Parathyroid adenoma (tissue), 2 donors: ENCODE measurements at regions not wholly inside any gene's neighbourhood (a gene's known extent, or its start where the extent isn't known, plus 50 kb on each side); places are given as distances from the start of the nearest gene placed in this dataset.

ENCODE experiments used
- H2AFZ ChIP-seq: fragments of 300-600 bp; sonication (generic); one replicate; pipeline ENCODE4 v1.7.0; 2017; ENCODE audit warnings: antibody characterized with exemption, mild to moderate bottlenecking
- H3K27ac ChIP-seq: fragments of 300-600 bp; sonication (generic); one replicate; pipeline ENCODE4 v1.7.0; 2017
- H3K27me3 ChIP-seq: fragments of 300-600 bp; sonication (generic); one replicate; pipeline ENCODE4 v1.7.0; 2017; ENCODE audit warnings: low read length; ENCODE audit not compliant: control insufficient read depth, insufficient read depth
- H3K36me3 ChIP-seq: fragments of 300-600 bp; sonication (generic); one replicate; pipeline ENCODE4 v1.7.0; 2017; ENCODE audit warnings: low read length; ENCODE audit not compliant: control insufficient read depth, insufficient read depth
- H3K4me1 ChIP-seq: fragments of 300-600 bp; sonication (generic); one replicate; pipeline ENCODE4 v1.7.0; 2017; ENCODE audit warnings: control low read depth
- H3K4me2 ChIP-seq: fragments of 300-600 bp; sonication (generic); one replicate; pipeline ENCODE4 v1.7.0; 2017; ENCODE audit warnings: low read length
- H3K4me3 ChIP-seq: fragments of 300-600 bp; sonication (generic); one replicate; pipeline ENCODE4 v1.7.0; 2017; ENCODE audit warnings: low read depth, low read length
- H3K79me2 ChIP-seq: fragments of 300-600 bp; sonication (generic); one replicate; pipeline ENCODE4 v1.7.0; 2017; ENCODE audit warnings: control low read depth
- H3K9ac ChIP-seq: fragments of 300-600 bp; sonication (generic); one replicate; pipeline ENCODE4 v1.7.0; 2017; ENCODE audit warnings: mild to moderate bottlenecking
- H3K9me3 ChIP-seq: fragments of 300-600 bp; sonication (generic); one replicate; pipeline ENCODE4 v1.7.0; 2017; ENCODE audit warnings: low read length; ENCODE audit not compliant: control insufficient read depth
- TF ChIP-seq, protein P1 (sequence below): fragments of 300-600 bp; sonication (generic); IDR thresholded peaks from one replicate; pipeline ENCODE4 v1.7.0; 2017; ENCODE audit warnings: antibody characterized with exemption, mild to moderate bottlenecking
- donor health status: primary hyperparathyroidism.

GRCh38 chr3:72487078-72487765 is 361.0 kb downstream of the SHQ1 start:
- no peaks in the 10 kb centered on the region for H3K27me3 ChIP-seq
- TF ChIP-seq, protein P1, sequence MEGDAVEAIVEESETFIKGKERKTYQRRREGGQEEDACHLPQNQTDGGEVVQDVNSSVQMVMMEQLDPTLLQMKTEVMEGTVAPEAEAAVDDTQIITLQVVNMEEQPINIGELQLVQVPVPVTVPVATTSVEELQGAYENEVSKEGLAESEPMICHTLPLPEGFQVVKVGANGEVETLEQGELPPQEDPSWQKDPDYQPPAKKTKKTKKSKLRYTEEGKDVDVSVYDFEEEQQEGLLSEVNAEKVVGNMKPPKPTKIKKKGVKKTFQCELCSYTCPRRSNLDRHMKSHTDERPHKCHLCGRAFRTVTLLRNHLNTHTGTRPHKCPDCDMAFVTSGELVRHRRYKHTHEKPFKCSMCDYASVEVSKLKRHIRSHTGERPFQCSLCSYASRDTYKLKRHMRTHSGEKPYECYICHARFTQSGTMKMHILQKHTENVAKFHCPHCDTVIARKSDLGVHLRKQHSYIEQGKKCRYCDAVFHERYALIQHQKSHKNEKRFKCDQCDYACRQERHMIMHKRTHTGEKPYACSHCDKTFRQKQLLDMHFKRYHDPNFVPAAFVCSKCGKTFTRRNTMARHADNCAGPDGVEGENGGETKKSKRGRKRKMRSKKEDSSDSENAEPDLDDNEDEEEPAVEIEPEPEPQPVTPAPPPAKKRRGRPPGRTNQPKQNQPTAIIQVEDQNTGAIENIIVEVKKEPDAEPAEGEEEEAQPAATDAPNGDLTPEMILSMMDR: no peak
- H3K4me1 ChIP-seq: no peaks in the 10 kb centered on the region
- H3K9me3 ChIP-seq: no peaks in the 10 kb centered on the region
- H3K36me3 ChIP-seq: no peaks in the 10 kb centered on the region
- H3K9ac ChIP-seq: no peak overlapping the region
- no peak overlapping the region for H3K4me2 ChIP-seq
- H2AFZ ChIP-seq: no peak overlapping the region
- H3K4me3 ChIP-seq: no peak overlapping the region
- no peak overlapping the region for H3K27ac ChIP-seq
- no peaks in the 10 kb centered on the region for H3K79me2 ChIP-seq

DNA sequence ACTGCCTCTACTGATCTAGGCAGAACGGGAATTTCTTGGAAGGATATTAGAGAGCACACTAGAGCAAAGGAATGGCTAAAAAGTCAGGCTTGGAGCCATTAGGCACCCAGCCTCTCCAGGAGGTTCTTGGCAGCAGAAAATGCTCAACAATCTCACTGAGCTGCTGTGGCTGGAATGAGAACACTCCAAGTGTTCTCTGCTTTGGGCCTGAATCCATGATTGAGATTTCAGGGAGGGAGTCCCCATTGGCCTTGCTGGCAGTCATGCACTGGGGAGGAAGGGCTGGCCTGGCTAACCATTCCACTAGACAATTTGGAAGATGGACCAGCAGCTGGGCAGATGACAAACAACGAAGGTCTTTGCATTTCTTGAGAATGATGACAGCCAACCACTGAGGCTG is 362.6 kb downstream of the SHQ1 start:
- H3K27me3 ChIP-seq: no peaks in the 10 kb centered on the region
- no peaks in the 10 kb centered on the region for H3K79me2 ChIP-seq
- H2AFZ ChIP-seq: no peak overlapping the region
- no peak overlapping the region for H3K9ac ChIP-seq
- H3K9me3 ChIP-seq: no peaks in the 10 kb centered on the region
- no peaks in the 10 kb centered on the region for H3K4me1 ChIP-seq
- H3K27ac ChIP-seq: no peak overlapping the region
- H3K4me3 ChIP-seq: no peak overlapping the region
- no peak overlapping the region for H3K4me2 ChIP-seq
- TF ChIP-seq, protein P1: no peak
- no peaks in the 10 kb centered on the region for H3K36me3 ChIP-seq

DNA sequence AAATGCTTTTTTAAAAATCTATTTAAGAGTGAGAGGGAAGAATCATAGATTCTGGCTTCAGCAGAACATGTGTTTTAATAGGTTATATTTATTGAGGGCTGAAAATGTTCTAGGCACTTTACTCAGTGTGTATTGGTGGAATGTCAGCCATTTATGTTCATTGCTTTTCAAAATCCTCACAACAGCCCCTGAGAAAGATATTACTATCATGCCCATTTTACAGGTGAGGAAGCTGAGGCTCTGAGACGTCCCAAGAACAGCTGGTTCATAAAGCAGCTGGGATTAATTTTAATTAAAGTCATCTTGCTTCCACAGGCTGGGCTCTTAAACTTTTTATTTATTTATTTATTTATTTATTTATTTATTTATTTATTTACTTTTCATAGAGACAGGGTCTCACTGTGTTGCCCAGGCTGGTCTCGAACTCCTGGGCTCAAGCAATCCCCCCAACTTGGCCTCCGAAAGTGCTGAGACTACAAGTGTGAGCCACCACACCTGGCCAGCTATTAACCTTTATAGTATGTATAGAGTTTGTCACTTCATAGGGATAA is 364.6 kb downstream of the SHQ1 start:
- Histone ChIP-seq H2AFZ (no peak overlapping the region), H3K4me1 (no peaks in the 10 kb centered on the region), H3K9ac (no peak overlapping the region), H3K79me2 (no peaks in the 10 kb centered on the region), H3K9me3 (no peaks in the 10 kb centered on the region), H3K27ac (no peak overlapping the region), H3K4me2 (no peak overlapping the region), H3K27me3 (no peaks in the 10 kb centered on the region), H3K36me3 (no peaks in the 10 kb centered on the region), H3K4me3 (no peak overlapping the region)
- TF ChIP-seq, protein P1: no peak

DNA sequence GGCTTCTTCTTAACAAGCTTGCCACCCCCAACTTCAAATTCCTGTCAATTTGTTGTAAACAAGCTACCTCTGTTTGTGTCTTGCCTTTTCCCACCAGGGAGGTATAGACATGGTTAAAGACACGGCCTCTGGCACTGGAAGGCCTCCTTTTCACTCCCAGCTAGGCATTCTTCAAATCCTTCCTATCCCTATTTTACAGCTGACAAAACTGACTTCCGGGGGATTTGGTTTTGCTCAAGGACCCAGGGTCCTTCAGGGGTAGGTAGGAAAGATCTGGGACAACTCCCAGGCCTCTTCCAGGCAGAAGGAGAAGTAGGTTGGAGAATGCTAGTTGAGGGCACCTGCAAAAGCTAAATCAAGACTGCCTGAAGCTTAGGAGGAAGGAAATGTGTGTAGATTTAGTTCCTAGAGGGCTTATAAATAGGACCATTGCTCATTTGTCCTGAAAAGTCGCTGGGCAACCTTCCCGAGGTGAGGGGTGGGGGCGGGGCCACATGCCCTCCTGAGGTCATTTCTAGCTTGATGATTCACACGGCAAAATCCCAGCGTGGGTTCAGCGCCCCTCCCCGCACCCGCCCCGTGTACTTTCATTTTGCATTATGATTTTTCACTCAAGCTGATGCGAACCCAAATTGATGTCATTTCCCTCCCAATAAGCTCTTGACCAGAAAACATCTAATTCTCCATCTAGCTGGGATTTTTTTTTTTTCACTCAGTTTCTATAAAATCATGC is 365.5 kb downstream of the SHQ1 start:
- H3K27me3 ChIP-seq: no peaks in the 10 kb centered on the region
- no peaks in the 10 kb centered on the region for H3K79me2 ChIP-seq
- H2AFZ ChIP-seq: peak overlapping the region; percentile 3
- no peak overlapping the region for H3K27ac ChIP-seq
- no peak overlapping the region for H3K4me3 ChIP-seq
- H3K36me3 ChIP-seq: no peaks in the 10 kb centered on the region
- no peak overlapping the region for H3K9ac ChIP-seq
- H3K4me2 ChIP-seq: peak overlapping the region; percentile 19
- TF ChIP-seq, protein P1: no peak
- no peaks in the 10 kb centered on the region for H3K9me3 ChIP-seq
- no peaks in the 10 kb centered on the region for H3K4me1 ChIP-seq
